Kidney epithelial cell (primary cell): ENCODE measurements at regions not wholly inside any gene's neighbourhood (a gene's known extent, or its start where the extent isn't known, plus 50 kb on each side); places are given as distances from the start of the nearest gene placed in this dataset.

ENCODE experiments used
- DNase-seq: peaks from one replicate; pipeline ENCODE4 v3.0.0-alpha.2; 2010; ENCODE audit warnings: low read depth
- H3K27me3 ChIP-seq: 2 replicates; pipeline ENCODE4 v1.6.0; 2011; ENCODE audit warnings: low read length; ENCODE audit not compliant: control insufficient read depth, insufficient read depth
- H3K36me3 ChIP-seq: 2 replicates; pipeline ENCODE4 v1.5.1; 2011; ENCODE audit warnings: low read length; ENCODE audit not compliant: control insufficient read depth, insufficient read depth
- H3K4me3 ChIP-seq: 2 replicates; pipeline ENCODE4 v1.5.1; 2011; ENCODE audit warnings: low read depth, mild to moderate bottlenecking, control low read depth, low read length
- CTCF ChIP-seq: IDR thresholded peaks from 2 replicates; pipeline ENCODE4 v1.5.1; 2011; ENCODE audit warnings: mild to moderate bottlenecking, moderate library complexity, low read length, control low read depth, inconsistent platforms; ENCODE audit not compliant: insufficient read depth, poor library complexity, severe bottlenecking

GRCh38 chr5:88480801-88481499 is 212.3 kb upstream of the TMEM161B start:
- no peak for DNase-seq
- Histone ChIP-seq H3K27me3 (no peaks in the 10 kb centered on the region), H3K4me3 (no peak overlapping the region), H3K36me3 (no peaks in the 10 kb centered on the region)
- TF ChIP-seq CTCF, result no peak

DNA sequence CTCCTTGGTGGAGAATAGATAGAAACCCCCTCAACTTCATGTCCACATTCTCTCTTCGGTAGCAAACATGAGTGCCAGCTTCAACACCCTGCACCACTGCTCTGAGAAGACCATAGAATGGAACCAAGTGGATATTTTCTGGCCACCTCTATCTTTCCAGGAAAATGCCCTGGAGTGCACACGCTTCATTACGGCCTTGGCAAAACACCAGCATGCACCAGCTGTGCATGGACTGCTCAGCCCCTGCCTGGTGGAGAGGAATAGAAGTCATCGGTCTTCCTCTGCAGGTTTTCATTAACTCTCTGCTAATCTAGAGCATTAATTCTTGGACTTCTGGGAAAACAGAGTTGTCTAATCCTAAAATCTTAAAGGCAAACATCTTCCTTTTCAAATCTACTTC is 211.6 kb upstream of the TMEM161B start:
- TF ChIP-seq CTCF, result no peak

DNA sequence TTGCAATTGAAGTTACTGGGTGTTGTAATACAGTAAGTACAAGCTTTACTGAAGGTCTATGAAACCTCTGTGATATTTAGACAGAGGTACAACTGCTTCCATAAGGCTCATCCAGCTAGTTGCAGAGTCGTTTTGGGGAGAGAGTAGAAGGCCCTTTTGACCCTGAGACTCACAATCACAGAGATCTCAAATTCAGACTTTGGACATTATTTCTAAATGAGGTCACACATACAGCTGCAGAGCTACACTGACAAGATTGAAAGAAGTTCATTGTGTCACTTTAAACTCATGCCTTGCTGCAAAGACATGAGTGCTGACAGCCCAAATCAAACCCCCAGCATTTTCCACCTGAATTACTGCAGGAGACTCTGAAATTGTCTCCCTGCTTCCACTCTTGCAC is 205.9 kb upstream of the TMEM161B start:
- DNase-seq, result no peak
- H3K27me3 ChIP-seq, result no peaks in the 10 kb centered on the region
- TF ChIP-seq CTCF, result no peak
- no peaks in the 10 kb centered on the region for H3K36me3 ChIP-seq
- no peak overlapping the region for H3K4me3 ChIP-seq

More for the DNA sequence above, 211.6 kb upstream of the TMEM161B start:
- H3K27me3 ChIP-seq, result no peaks in the 10 kb centered on the region
- DNase-seq, result no peak
- no peaks in the 10 kb centered on the region for H3K36me3 ChIP-seq
- no peak overlapping the region for H3K4me3 ChIP-seq

- H3K36me3 ChIP-seq, result no peaks in the 10 kb centered on the region
- H3K4me3 ChIP-seq, result no peak overlapping the region
- DNase-seq, result no peak
- no peaks in the 10 kb centered on the region for H3K27me3 ChIP-seq
- TF ChIP-seq CTCF, result no peak
Measured at GRCh38 chr5:88470745-88471144, 202.1 kb upstream of the TMEM161B start.

DNA sequence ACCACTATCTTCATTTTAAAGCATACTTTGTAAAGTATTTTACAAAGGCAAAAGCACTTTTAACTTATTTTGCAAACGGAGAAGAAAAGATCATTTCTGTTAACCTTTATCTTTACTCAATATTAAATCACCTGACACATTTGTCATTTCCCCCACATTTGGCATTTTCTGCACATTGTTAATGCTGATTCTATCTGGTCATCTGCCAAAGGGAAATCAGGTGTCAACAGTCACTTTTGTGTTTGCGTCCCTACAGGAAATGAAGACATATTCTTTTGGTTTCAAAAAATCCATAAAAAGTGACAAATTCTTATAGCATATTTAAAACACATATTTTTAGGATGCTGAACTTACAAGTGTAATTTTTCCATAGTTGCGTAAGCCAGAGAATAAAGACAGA is 191.3 kb upstream of the TMEM161B start:
- no peak for DNase-seq
- H3K36me3 ChIP-seq, result no peaks in the 10 kb centered on the region
- no peak for TF ChIP-seq CTCF
- H3K4me3 ChIP-seq, result no peak overlapping the region
- H3K27me3 ChIP-seq, result no peaks in the 10 kb centered on the region

DNA sequence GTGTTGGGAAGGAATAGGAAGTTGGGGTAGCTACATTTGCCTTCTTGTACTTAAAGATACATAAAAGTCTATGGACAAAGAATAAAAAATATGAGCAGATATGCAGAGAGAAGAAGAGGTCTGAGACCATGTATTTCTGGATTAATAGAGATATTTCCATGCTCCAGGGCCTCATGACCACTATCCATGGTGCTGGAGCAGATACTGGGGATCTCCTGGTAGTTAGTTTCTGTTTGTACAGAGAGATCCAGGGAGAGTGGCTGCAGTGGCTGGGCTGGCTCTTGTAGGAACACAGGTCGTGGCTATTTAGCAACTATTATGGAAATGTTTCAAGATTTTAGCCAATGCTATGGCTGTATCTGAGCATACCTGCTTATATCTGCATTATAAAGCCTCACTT is 184.2 kb upstream of the TMEM161B start:
- Histone ChIP-seq H3K27me3 (no peaks in the 10 kb centered on the region), H3K36me3 (no peaks in the 10 kb centered on the region), H3K4me3 (no peak overlapping the region)
- no peak for DNase-seq
- TF ChIP-seq CTCF, result no peak
